Left forelimb (tissue), 1 donor: ENCODE measurements at regions not wholly inside any gene's neighbourhood (a gene's known extent, or its start where the extent isn't known, plus 50 kb on each side); places are given as distances from the start of the nearest gene placed in this dataset.
"Not testable (repeated sequence)": the region's sequence is repeated elsewhere in the genome, so short reads cannot be mapped to it uniquely, and the experiment has no call there.

Source experiments
- DNase-seq: peaks from one replicate; pipeline ENCODE4 v3.0.0-alpha.2; 2018; ENCODE audit warnings: low spot score

GRCh38 chr14:22386924-22387775 is 201.9 kb downstream of the DAD1 start:
- peak; percentile 81 for DNase-seq

GRCh38 chr14:22384974-22385526 is 204.0 kb downstream of the DAD1 start:
- no peak for DNase-seq

- DNase-seq: no peak
Measured at GRCh38 chr14:22384167-22384549, 204.9 kb downstream of the DAD1 start.

GRCh38 chr14:22383515-22384166 is 205.4 kb downstream of the DAD1 start:
- no peak for DNase-seq

GRCh38 chr14:22382955-22383354 is 206.1 kb downstream of the DAD1 start:
- no peak for DNase-seq

GRCh38 chr14:22382395-22382794 is 206.6 kb downstream of the DAD1 start:
- DNase-seq: no peak

- DNase-seq: no peak
Measured at GRCh38 chr14:22381766-22382165, 207.3 kb downstream of the DAD1 start.

GRCh38 chr14:22381408-22381760 is 207.6 kb downstream of the DAD1 start:
- DNase-seq: no peak

- DNase-seq: no peak
Measured at GRCh38 chr14:22380571-22381407, 208.2 kb downstream of the DAD1 start.

- no peak for DNase-seq
Measured at GRCh38 chr14:22379727-22380126, 209.3 kb downstream of the DAD1 start.

GRCh38 chr14:22378181-22378580 is 210.8 kb downstream of the DAD1 start:
- no peak for DNase-seq

- DNase-seq: no peak
Measured at GRCh38 chr14:22375321-22375930, 213.6 kb downstream of the DAD1 start.

GRCh38 chr14:22370084-22370847 is 218.8 kb downstream of the DAD1 start:
- DNase-seq: no peak

- no peak for DNase-seq
Measured at GRCh38 chr14:22358726-22359125, 230.3 kb downstream of the DAD1 start.

- not testable (repeated sequence) for DNase-seq
Measured at GRCh38 chr14:22349281-22349680, 239.7 kb downstream of the DAD1 start.

- DNase-seq: no peak
Measured at GRCh38 chr14:22344673-22345072, 244.4 kb downstream of the DAD1 start.

GRCh38 chr14:22344209-22344608 is 244.8 kb downstream of the DAD1 start:
- not testable (repeated sequence) for DNase-seq

GRCh38 chr14:22341049-22341448 is 248.0 kb downstream of the DAD1 start:
- DNase-seq: no peak

GRCh38 chr14:22338917-22339715 is 249.9 kb downstream of the DAD1 start:
- DNase-seq: peak; percentile 93

- no peak for DNase-seq
Measured at GRCh38 chr14:22338381-22338780, 250.6 kb downstream of the DAD1 start.
